Peyer's patch (tissue), 4 donors: ENCODE measurements at regions not wholly inside any gene's neighbourhood (a gene's known extent, or its start where the extent isn't known, plus 50 kb on each side); places are given as distances from the start of the nearest gene placed in this dataset.

Experiments used
- CTCF ChIP-seq, 6 experiments: fragments of 450-650 bp in 4 of 6; fragments of 200-600 bp in 2 of 6; sonication (generic) in 1 of 6; IDR thresholded peaks; one replicate each; pipeline ENCODE4 v1.5.1; 2017 to 2019; ENCODE audit warnings: antibody characterized with exemption in 6 of 6, mild to moderate bottlenecking in 3 of 6, moderate library complexity in 1 of 6
- POLR2A ChIP-seq, 2 donors: fragments of 450-650 bp; IDR thresholded peaks; one replicate each; pipeline ENCODE4 v1.5.1; 2017; ENCODE audit warnings: antibody characterized with exemption in 2 of 2, mild to moderate bottlenecking in 2 of 2, moderate library complexity in 2 of 2

- TF ChIP-seq CTCF (IDR thresholded peaks at IDR 0.05), result no peak
- TF ChIP-seq POLR2A (IDR thresholded peaks at IDR 0.05), result no peak
Measured at GRCh38 chr9:20040991-20041696, 252.3 kb upstream of the SLC24A2 start.
